NCI-H524 (cell line): ENCODE measurements at regions not wholly inside any gene's neighbourhood (a gene's known extent, or its start where the extent isn't known, plus 50 kb on each side); places are given as distances from the start of the nearest gene placed in this dataset.
"Not testable (repeated sequence)": the region's sequence is repeated elsewhere in the genome, so short reads cannot be mapped to it uniquely, and the experiment has no call there.

Experiments used
- DNase-seq, 2 experiments: peaks; one replicate each; lab custom pipeline; 2025; lab: John Stamatoyannopoulos, UW

GRCh38 chr7:43044511-43044910 lies 67.9 kb upstream of the HECW1 start:
- no peak for DNase-seq

DNA sequence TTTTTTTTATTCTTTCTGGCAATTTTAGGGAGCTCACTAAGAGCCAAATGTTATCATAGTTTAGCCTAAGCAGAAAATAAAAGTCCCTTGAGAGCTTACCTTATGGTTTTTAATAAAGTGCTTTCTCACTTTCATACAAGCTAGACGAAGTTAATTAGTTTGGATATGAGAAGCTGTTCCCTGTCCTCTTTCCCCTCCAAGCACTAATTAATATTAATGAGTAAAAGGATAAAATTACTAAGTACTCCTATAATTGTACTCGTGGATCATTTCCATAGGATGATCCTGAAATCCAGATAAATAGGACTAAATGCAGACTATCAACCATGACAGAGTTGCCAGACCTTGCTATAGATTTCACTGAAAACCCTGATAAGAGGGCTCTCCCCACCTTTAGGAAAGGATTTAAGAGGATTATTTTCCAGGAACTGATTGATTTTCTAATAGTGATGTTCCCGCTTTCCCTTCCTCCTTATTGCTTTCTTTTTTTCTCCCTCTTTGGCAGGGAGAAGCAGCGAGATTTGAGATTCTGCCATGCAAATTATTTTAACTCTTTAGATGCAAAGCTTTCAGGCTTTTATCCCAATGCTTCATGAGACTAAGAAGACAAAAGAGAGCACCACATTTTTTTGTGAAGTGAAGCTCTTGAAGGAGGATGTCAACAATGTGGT lies 58.3 kb upstream of the HECW1 start:
- DNase-seq, result peak in 1 of 2 experiments; percentile 16

GRCh38 chr7:43057141-43057540 lies 55.3 kb upstream of the HECW1 start:
- no peak for DNase-seq

DNA sequence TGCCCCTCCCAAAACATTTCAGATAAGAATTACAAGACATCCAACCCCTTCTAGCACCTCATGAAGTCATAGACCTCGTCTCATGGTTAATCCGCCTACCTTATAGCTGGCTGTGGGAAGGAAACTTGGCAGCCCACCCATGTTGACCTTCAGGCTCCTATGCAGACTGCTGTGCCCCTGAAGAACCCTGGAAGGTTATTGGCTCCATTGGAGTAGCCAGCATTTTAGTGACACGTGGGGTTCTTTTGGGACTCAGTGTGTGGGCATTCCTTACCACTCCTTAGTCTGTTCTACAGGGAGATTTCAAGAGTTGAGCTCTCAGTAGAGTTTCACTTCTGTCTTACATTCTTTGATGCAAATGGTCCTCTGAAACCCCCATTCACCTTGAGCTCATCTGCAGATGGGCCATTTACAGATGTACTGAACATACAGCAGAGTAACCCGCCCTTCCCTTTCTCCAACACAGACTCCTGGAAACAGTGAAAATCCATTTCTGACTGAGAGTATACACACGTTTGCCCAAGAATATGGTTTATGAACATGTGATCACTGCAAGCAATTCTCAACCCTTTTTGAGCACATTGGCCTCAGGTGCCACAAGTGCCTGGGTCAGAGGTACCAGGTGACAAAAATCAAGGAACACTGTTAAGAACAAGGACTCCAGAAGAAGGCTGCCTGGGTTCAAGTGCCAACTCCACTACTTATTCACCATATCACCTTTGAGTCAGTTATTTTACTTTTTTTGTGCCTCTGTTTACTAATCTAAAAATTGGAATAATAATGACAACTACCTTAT lies 54.0 kb upstream of the HECW1 start:
- DNase-seq, result no peak

GRCh38 chr7:43059067-43059600 lies 53.3 kb upstream of the HECW1 start:
- not testable (repeated sequence) for DNase-seq
